Glutamatergic neuron (in vitro differentiated cells): ENCODE measurements at regions not wholly inside any gene's neighbourhood (a gene's known extent, or its start where the extent isn't known, plus 50 kb on each side); places are given as distances from the start of the nearest gene placed in this dataset.

ENCODE experiments used
- DNase-seq: peaks from one replicate; pipeline ENCODE4 v3.0.0; 2022
- H3K27ac Mint-ChIP-seq: one replicate; pipeline ENCODE4 v1.8.0; 2020; ENCODE audit warnings: mild to moderate bottlenecking, mixed read lengths, inconsistent platforms; ENCODE audit not compliant: unreplicated experiment
- H3K27me3 Mint-ChIP-seq: one replicate; pipeline ENCODE4 v1.8.0; 2020; ENCODE audit warnings: mild to moderate bottlenecking, moderate library complexity, mixed read lengths, inconsistent platforms; ENCODE audit not compliant: unreplicated experiment
- H3K36me3 Mint-ChIP-seq: one replicate; pipeline ENCODE4 v1.8.0; 2020; ENCODE audit warnings: mild to moderate bottlenecking, mixed read lengths, inconsistent platforms; ENCODE audit not compliant: unreplicated experiment
- H3K4me1 Mint-ChIP-seq: one replicate; pipeline ENCODE4 v1.8.0; 2020; ENCODE audit warnings: mild to moderate bottlenecking, low read depth, mixed read lengths, inconsistent platforms; ENCODE audit not compliant: unreplicated experiment
- H3K4me3 Mint-ChIP-seq: one replicate; pipeline ENCODE4 v1.8.0; 2020; ENCODE audit warnings: mild to moderate bottlenecking, mixed read lengths, inconsistent platforms; ENCODE audit not compliant: unreplicated experiment
- H3K9me3 Mint-ChIP-seq: one replicate; pipeline ENCODE4 v1.8.0; 2020; ENCODE audit warnings: mild to moderate bottlenecking, moderate library complexity, mixed read lengths, inconsistent platforms; ENCODE audit not compliant: unreplicated experiment
- CTCF ChIP-seq: fragments of 200-600 bp; sonication (generic); IDR thresholded peaks from one replicate; pipeline ENCODE4 v1.5.0; 2021; ENCODE audit not compliant: partially characterized antibody, unreplicated experiment

GRCh38 chr4:100063355-100063754, 113.3 kb upstream of the H2AZ1 start:
- H3K4me3 Mint-ChIP-seq, result no peak overlapping the region

GRCh38 chr4:100062921-100063320, 112.8 kb upstream of the H2AZ1 start:
- Mint-ChIP-seq H3K27ac (no peak overlapping the region), H3K36me3 (no peaks in the 10 kb centered on the region), H3K27me3 (no peaks in the 10 kb centered on the region), H3K4me3 (no peak overlapping the region), H3K9me3 (peaks cover 2% of the 10 kb centered on the region), H3K4me1 (no peaks in the 10 kb centered on the region)
- no peak for DNase-seq
- no peak for TF ChIP-seq CTCF

More at GRCh38 chr4:100063355-100063754, 113.3 kb upstream of the H2AZ1 start:
- H3K27me3 Mint-ChIP-seq, result no peaks in the 10 kb centered on the region
- DNase-seq, result no peak
- peaks cover 2% of the 10 kb centered on the region for H3K9me3 Mint-ChIP-seq
- no peak for TF ChIP-seq CTCF
- no peak overlapping the region for H3K27ac Mint-ChIP-seq
- no peaks in the 10 kb centered on the region for H3K36me3 Mint-ChIP-seq
- H3K4me1 Mint-ChIP-seq, result no peaks in the 10 kb centered on the region

GRCh38 chr4:100061835-100062234, 111.8 kb upstream of the H2AZ1 start:
- no peaks in the 10 kb centered on the region for H3K27me3 Mint-ChIP-seq
- no peak overlapping the region for H3K27ac Mint-ChIP-seq
- no peaks in the 10 kb centered on the region for H3K4me1 Mint-ChIP-seq
- TF ChIP-seq CTCF, result no peak
- no peaks in the 10 kb centered on the region for H3K36me3 Mint-ChIP-seq
- peaks cover 2% of the 10 kb centered on the region for H3K9me3 Mint-ChIP-seq
- DNase-seq, result no peak
- no peak overlapping the region for H3K4me3 Mint-ChIP-seq

- H3K9me3 Mint-ChIP-seq, result peaks cover 2% of the 10 kb centered on the region
- no peak for TF ChIP-seq CTCF
- H3K4me3 Mint-ChIP-seq, result no peak overlapping the region
- DNase-seq, result no peak
- H3K27ac Mint-ChIP-seq, result no peak overlapping the region
- H3K4me1 Mint-ChIP-seq, result no peaks in the 10 kb centered on the region
- H3K27me3 Mint-ChIP-seq, result no peaks in the 10 kb centered on the region
- H3K36me3 Mint-ChIP-seq, result no peaks in the 10 kb centered on the region
These were observed 110.8 kb upstream of the H2AZ1 start for GRCh38 chr4:100060765-100061416.

- Mint-ChIP-seq H3K9me3 (peaks cover 2% of the 10 kb centered on the region), H3K4me3 (no peak overlapping the region), H3K36me3 (no peaks in the 10 kb centered on the region), H3K4me1 (no peaks in the 10 kb centered on the region), H3K27me3 (no peaks in the 10 kb centered on the region), H3K27ac (no peak overlapping the region)
- no peak for DNase-seq
- no peak for TF ChIP-seq CTCF
These were observed 109.4 kb upstream of the H2AZ1 start for GRCh38 chr4:100059467-100059866.
